Suprapubic skin (tissue), 4 donors: ENCODE measurements at regions not wholly inside any gene's neighbourhood (a gene's known extent, or its start where the extent isn't known, plus 50 kb on each side); places are given as distances from the start of the nearest gene placed in this dataset.

Experiments
- CTCF ChIP-seq, 2 donors: fragments of 200-600 bp in 1 of 2; fragments of 450-650 bp in 1 of 2; sonication (generic) in 1 of 2; IDR thresholded peaks; one replicate each; pipeline ENCODE4 v1.5.1; 2016 to 2019; ENCODE audit warnings: antibody characterized with exemption in 2 of 2, mild to moderate bottlenecking in 1 of 2, moderate library complexity in 1 of 2
- EP300 ChIP-seq: sonication (generic); formaldehyde crosslinking; IDR thresholded peaks from one replicate; pipeline ENCODE4 v1.6.1; 2017; ENCODE audit warnings: antibody characterized with exemption
- POLR2A ChIP-seq, 2 donors: fragments of 450-650 bp; IDR thresholded peaks; one replicate each; pipeline ENCODE4 v1.6.1; 2017; ENCODE audit warnings: antibody characterized with exemption in 2 of 2, mild to moderate bottlenecking in 2 of 2, moderate library complexity in 2 of 2
- POLR2AphosphoS5 ChIP-seq, 3 donors: sonication (generic); formaldehyde crosslinking; IDR thresholded peaks; one replicate each; pipeline ENCODE4 v1.6.1; 2017; ENCODE audit warnings: antibody characterized with exemption in 3 of 3

- TF ChIP-seq CTCF (IDR thresholded peaks at IDR 0.05) (no peak), POLR2A (IDR thresholded peaks at IDR 0.05) (no peak), POLR2AphosphoS5 (IDR thresholded peaks at IDR 0.05) (no peak), EP300 (no peak)
Measured at GRCh38 chr17:14474591-14474990, 173.7 kb downstream of the HS3ST3B1 start.
